HG03571 (cell line): ENCODE measurements at regions not wholly inside any gene's neighbourhood (a gene's known extent, or its start where the extent isn't known, plus 50 kb on each side); places are given as distances from the start of the nearest gene placed in this dataset.
"Not testable (repeated sequence)": the region's sequence is repeated elsewhere in the genome, so short reads cannot be mapped to it uniquely, and the experiment has no call there.

Source experiments
- ATAC-seq: cut with Tn5 transposase; IDR thresholded peaks from one replicate; pipeline ENCODE4 v1.9.1; 2021; ENCODE audit not compliant: unreplicated experiment

DNA sequence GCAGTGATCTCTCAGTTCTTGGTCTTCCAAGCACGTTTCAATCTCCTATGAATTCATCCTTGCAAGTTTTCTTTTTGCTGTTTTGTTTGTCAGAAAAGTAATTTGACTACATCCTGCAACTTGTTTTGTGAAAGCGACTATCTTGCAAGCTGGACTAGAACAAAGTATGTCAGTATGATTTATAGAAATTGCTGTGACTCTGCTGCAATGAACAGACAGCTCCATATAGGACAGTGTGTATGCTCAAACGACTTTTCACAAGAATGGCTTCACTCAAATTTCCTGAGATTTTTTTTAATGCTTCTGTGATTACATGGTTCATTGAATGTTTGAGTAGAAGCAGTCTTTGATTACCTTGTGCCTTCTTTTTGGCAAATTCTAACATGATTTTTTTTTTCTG is 123.5 kb upstream of the TRHDE start:
- no peak for ATAC-seq

- no peak for ATAC-seq
Observed at GRCh38 chr12:72162875-72163274, 109.3 kb upstream of the TRHDE start.

GRCh38 chr12:72168851-72169250 is 103.3 kb upstream of the TRHDE start:
- no peak for ATAC-seq

DNA sequence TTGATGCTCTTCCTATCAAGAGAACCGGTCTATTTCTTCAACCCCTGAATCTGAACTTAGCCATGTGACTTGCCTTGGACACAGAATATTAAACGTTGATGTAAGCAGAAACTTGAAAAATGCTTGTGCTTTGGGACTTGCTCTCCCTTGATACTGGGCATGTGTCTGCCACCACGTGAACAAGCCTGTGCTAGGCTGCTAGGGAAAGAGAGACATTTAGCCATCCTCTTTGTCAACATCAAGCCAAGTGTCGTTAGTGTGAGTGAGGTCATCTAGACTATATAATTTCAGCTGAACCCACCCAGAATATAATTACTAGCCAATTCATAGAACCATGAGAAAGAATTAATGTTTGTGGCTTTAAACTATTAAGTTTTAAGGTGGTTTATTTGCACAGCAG is 98.2 kb upstream of the TRHDE start:
- no peak for ATAC-seq

GRCh38 chr12:72178244-72178643 is 93.9 kb upstream of the TRHDE start:
- no peak for ATAC-seq

GRCh38 chr12:72178871-72179270 is 93.3 kb upstream of the TRHDE start:
- ATAC-seq, result no peak

GRCh38 chr12:72179841-72180240 is 92.3 kb upstream of the TRHDE start:
- ATAC-seq, result no peak

DNA sequence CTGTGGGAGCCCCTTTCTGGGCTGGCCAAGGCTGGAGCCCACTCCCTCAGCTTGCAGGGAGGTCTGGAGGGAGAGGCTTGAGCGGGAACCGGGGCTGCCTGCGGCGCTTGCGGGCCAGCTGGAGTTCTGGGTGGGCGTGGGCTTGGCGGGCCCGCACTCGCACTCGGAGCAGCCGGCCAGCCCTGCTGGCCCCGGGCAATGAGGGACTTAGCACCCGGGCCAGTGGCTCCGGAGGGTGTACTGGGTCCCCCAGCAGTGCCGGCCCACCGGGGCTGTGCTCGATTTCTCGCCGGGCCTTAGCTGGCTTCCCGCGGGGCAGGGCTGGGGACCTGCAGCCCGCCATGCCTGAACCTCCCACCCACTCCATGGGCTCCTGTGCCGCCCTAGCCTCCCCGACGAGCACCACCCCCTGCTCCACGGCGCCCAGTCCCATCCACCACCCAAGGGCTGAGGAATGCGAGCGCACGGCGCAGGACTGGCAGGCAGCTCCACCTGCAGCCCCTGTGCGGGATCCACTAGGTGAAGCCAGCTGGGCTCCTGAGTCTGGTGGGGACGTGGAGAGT is 87.1 kb upstream of the TRHDE start:
- ATAC-seq, result not testable (repeated sequence)

DNA sequence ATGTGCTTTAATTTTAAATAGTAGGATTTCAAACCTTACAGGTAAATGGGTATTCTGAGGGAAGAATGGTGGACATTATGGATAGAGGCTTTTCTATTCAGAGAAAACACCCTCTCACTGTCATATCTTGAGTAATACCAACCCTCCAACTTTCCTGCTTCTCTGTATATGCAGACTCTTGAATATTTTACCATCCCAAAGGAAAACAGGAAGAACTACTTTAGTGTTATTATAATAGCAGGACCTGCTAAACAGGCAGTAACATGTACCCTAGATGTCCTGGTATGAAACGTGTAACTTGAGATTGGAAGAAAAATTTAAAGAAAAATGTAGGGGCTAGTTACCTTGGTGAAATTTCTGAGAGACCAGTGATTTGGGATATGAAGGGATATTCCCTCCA is 82.9 kb upstream of the TRHDE start:
- ATAC-seq, result no peak

- ATAC-seq, result no peak
Observed at GRCh38 chr12:72191761-72192160, 80.4 kb upstream of the TRHDE start.

DNA sequence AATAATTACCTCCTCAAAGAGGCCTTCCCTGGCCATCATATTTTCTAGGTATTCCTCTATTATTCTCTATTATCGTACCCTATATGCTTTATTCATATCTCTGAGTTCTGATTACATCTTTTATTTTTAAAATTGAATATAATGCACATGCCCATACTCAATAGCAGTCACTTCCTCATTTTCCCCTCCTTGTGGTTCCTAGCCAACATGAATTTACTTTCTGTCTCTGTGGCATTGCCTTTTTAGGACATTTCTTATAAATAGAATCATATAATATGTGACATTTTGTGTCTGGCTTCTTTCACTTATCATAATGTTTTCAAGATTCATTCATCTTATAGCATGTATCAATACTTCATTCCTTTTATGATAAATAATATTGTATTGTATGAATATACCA is 74.4 kb upstream of the TRHDE start:
- ATAC-seq, result no peak

GRCh38 chr12:72201457-72201856 is 70.7 kb upstream of the TRHDE start:
- no peak for ATAC-seq

DNA sequence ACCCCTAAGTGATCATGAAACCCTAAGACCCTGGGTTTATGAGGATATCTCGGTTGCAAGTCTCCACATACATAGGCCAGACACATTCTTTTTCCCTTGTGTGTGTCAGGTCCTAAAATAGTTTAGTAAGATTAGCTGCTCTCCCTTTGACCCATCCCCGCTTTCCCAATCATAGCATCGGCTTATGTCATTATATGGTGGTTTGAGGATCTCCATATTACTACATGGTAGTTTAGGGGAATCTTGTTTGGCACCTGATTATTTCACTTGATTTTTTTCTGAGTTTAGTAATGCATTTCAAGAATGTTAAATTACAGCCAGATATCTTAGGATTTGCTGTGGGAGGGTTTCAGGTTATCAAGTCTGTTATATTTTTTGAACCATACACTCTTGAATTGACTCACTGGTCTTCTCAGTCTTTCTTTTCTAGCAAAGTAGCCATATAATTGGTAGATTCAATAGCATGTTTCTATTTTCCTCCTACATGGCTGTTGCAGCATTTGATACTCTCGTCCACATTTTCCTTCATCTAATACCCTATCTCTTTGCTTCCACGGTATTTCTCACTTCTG is 68.3 kb upstream of the TRHDE start:
- ATAC-seq, result no peak

- no peak for ATAC-seq
Observed at GRCh38 chr12:72207079-72207478, 65.1 kb upstream of the TRHDE start.

GRCh38 chr12:72207486-72208409 is 64.4 kb upstream of the TRHDE start:
- ATAC-seq, result no peak

- ATAC-seq, result no peak
Observed at GRCh38 chr12:72209086-72209485, 63.1 kb upstream of the TRHDE start.

DNA sequence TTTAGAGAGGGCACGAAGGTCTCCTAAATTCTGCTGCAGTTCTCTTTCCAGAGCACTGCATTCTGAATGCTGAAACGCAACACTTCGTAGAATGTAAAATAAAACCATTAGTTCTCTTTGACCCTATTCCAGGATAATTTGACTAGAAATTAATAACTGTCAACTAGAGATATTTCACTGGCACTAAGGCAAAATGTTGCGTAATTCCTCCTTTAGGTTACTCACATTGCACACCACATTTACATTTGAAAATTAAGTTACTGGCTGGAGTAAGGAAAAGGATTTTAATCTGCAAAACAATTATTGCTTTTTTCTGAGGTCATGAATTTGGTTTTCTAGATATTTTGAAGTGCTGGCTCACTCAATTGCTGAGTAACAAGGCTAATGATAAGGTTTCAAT is 58.0 kb upstream of the TRHDE start:
- no peak for ATAC-seq

- not testable (repeated sequence) for ATAC-seq
Observed at GRCh38 chr12:72215287-72215686, 56.9 kb upstream of the TRHDE start.

DNA sequence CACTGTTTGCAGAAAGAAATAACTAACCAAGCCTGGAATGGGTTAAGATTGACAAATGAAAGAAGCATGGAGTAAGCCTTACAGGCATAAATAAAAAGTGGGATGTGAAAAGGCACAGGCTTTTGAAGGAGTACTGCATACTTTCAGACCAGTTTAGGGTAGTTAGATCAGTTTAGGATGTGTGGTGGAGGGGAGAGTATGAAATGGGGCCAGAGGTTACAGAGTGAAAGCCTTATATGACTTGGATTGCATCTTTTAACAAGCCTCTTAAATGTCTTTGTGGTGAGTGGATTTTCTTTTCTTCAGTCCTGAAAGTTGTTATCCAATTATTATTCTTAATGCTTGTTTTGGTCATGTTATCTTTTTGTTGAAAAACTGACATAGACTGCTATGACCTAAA is 52.2 kb upstream of the TRHDE start:
- ATAC-seq, result no peak
